H1 (cell line): ENCODE measurements at regions not wholly inside any gene's neighbourhood (a gene's known extent, or its start where the extent isn't known, plus 50 kb on each side); places are given as distances from the start of the nearest gene placed in this dataset.

Experiments
- CTCF ChIA-PET: fragments of 300-600 bp; sonication (Branson Sonifier 250); formaldehyde crosslinking; loops from one replicate; lab custom pipeline; 2021; ENCODE audit not compliant: partially characterized antibody; lab: Charles Lee
- POLR2A ChIA-PET: fragments of 300-600 bp; sonication (Branson Sonifier 250); formaldehyde crosslinking; loops from one replicate; lab custom pipeline; 2021; ENCODE audit warnings: inconsistent platforms; ENCODE audit not compliant: partially characterized antibody; lab: Charles Lee
- DNase-seq, 2 experiments: peaks; one replicate each; pipeline versions ENCODE4 v3.0.0 to v3.0.0-alpha.2; 2010 to 2022; ENCODE audit warnings: low spot score in 2 of 2, low read depth in 1 of 2, mixed read lengths in 1 of 2
- FAIRE-seq: peaks from 2 replicates; lab custom pipeline; 2011; peaks lifted over from hg19 to GRCh38; lab: Jason Lieb, UNC
- H2AFZ ChIP-seq: 2 replicates; pipeline ENCODE4 v1.8.1; 2012; ENCODE audit warnings: low read length, inconsistent platforms
- H2AK5ac ChIP-seq: 2 replicates; pipeline ENCODE4 v1.6.1; 2013; ENCODE audit warnings: low read depth, low read length
- H2BK120ac ChIP-seq: replicated peaks from 2 replicates; pipeline ENCODE3; 2013; ENCODE audit warnings: low read depth, low read length, inconsistent platforms
- H2BK12ac ChIP-seq: 2 replicates; pipeline ENCODE4 v1.6.1; 2013; ENCODE audit warnings: low read depth, low read length
- H2BK15ac ChIP-seq: 2 replicates; pipeline ENCODE4 v1.6.1; 2013; ENCODE audit warnings: low read length
- H2BK20ac ChIP-seq: 2 replicates; pipeline ENCODE4 v1.6.1; 2013; ENCODE audit warnings: low read length
- H2BK5ac ChIP-seq: 2 replicates; pipeline ENCODE4 v1.6.1; 2013; ENCODE audit warnings: low read depth, low read length
- H3K14ac ChIP-seq: 2 replicates; pipeline ENCODE4 v1.6.1; 2013; ENCODE audit warnings: inconsistent platforms; ENCODE audit not compliant: insufficient read length
- H3K18ac ChIP-seq: 2 replicates; pipeline ENCODE4 v1.6.1; 2013; ENCODE audit warnings: low read length; ENCODE audit errors: extremely low read depth
- H3K23ac ChIP-seq: 2 replicates; pipeline ENCODE4 v1.6.1; 2013; ENCODE audit warnings: inconsistent platforms; ENCODE audit not compliant: insufficient read length
- H3K23me2 ChIP-seq: 2 replicates; pipeline ENCODE4 v1.6.1; 2013; ENCODE audit warnings: low read depth, low read length
- H3K27ac ChIP-seq: 2 replicates; pipeline ENCODE4 v1.6.1; 2011; ENCODE audit warnings: low read depth, low read length, inconsistent platforms
- H3K27me3 ChIP-seq, 4 experiments: replicated peaks in 1 of 4; 1 replicate in 1 of 4; 2 replicates in 3 of 4; pipeline versions ENCODE4 v1.6.1 to v1.8.1; 2011 to 2013; ENCODE audit warnings: low read length in 3 of 4, mild to moderate bottlenecking in 3 of 4, inconsistent platforms in 2 of 4, mixed read lengths in 2 of 4, moderate library complexity in 1 of 4; ENCODE audit not compliant: control insufficient read depth in 3 of 4, insufficient read depth in 3 of 4; ENCODE audit errors: extremely low read depth in 1 of 4
- H3K36me3 ChIP-seq, 4 experiments: 2 replicates each; pipeline versions ENCODE4 v1.6.1 to v1.8.1; 2011 to 2013; ENCODE audit warnings: mild to moderate bottlenecking in 4 of 4, low read length in 3 of 4, moderate library complexity in 2 of 4, control low read depth in 1 of 4, inconsistent platforms in 1 of 4; ENCODE audit not compliant: insufficient read depth in 4 of 4, control insufficient read depth in 2 of 4
- H3K4ac ChIP-seq: replicated peaks from 2 replicates; pipeline ENCODE3; 2013; ENCODE audit warnings: low read length, low read depth, mixed read lengths, inconsistent platforms; ENCODE audit not compliant: insufficient read length
- H3K4me1 ChIP-seq, 4 experiments: replicated peaks in 1 of 4; 1 replicate in 1 of 4; 2 replicates in 3 of 4; pipeline versions ENCODE4 v1.6.1 to v1.8.1; 2011 to 2013; ENCODE audit warnings: low read length in 3 of 4, inconsistent platforms in 2 of 4, mixed read lengths in 1 of 4; ENCODE audit not compliant: insufficient read depth in 4 of 4, control insufficient read depth in 3 of 4
- H3K4me2 ChIP-seq, 2 experiments: 2 replicates each; pipeline versions ENCODE4 v1.6.1 to v1.8.1; 2011 to 2013; ENCODE audit warnings: low read depth in 2 of 2, low read length in 2 of 2, control low read depth in 1 of 2, inconsistent platforms in 1 of 2, mild to moderate bottlenecking in 1 of 2; ENCODE audit not compliant: insufficient read depth in 1 of 2
- H3K4me3 ChIP-seq, 4 experiments: fragments of 200-600, 300-600 bp in 1 of 4; sonication (generic), shearing (Covaris generic), sonication (Bioruptor Twin) in 1 of 4; 2 replicates each; pipeline versions ENCODE4 v1.5.1 to v1.8.1; 2011 to 2016; ENCODE audit warnings: low read length in 4 of 4, low read depth in 3 of 4, control low read depth in 2 of 4, inconsistent platforms in 2 of 4, mild to moderate bottlenecking in 2 of 4, mixed read lengths in 1 of 4, moderate library complexity in 1 of 4; ENCODE audit not compliant: insufficient read depth in 2 of 4; ENCODE audit errors: extremely low read depth in 1 of 4
- H3K56ac ChIP-seq: replicated peaks from 2 replicates; pipeline ENCODE3; 2013; ENCODE audit warnings: low read depth, mild to moderate bottlenecking, mixed read lengths, low read length, inconsistent platforms; ENCODE audit not compliant: insufficient read length
- H3K79me1 ChIP-seq: 2 replicates; pipeline ENCODE4 v1.6.1; 2013; ENCODE audit warnings: low read depth, low read length, control low read depth
- H3K79me2 ChIP-seq, 2 experiments: 2 replicates each; pipeline versions ENCODE4 v1.6.1 to v1.8.1; 2012 to 2013; ENCODE audit warnings: low read length in 2 of 2, mild to moderate bottlenecking in 2 of 2, inconsistent platforms in 1 of 2; ENCODE audit not compliant: insufficient read depth in 2 of 2, control insufficient read depth in 1 of 2
- H3K9ac ChIP-seq, 4 experiments: replicated peaks in 1 of 4; 1 replicate in 1 of 4; 2 replicates in 3 of 4; pipeline versions ENCODE4 v1.6.1 to v1.8.1; 2011 to 2013; ENCODE audit warnings: low read depth in 3 of 4, low read length in 3 of 4, control low read depth in 2 of 4, mild to moderate bottlenecking in 2 of 4, moderate library complexity in 2 of 4, inconsistent platforms in 1 of 4; ENCODE audit errors: extremely low read depth in 1 of 4
- H3K9me3 ChIP-seq, 2 experiments: 2 replicates each; pipeline versions ENCODE4 v1.6.1 to v1.8.1; 2012 to 2013; ENCODE audit warnings: mild to moderate bottlenecking in 2 of 2, moderate library complexity in 2 of 2, control low read depth in 1 of 2, inconsistent platforms in 1 of 2, low read depth in 1 of 2, low read length in 1 of 2, mixed read lengths in 1 of 2; ENCODE audit not compliant: insufficient read depth in 2 of 2
- H4K20me1 ChIP-seq, 2 experiments: replicated peaks in 1 of 2; 2 replicates each; pipeline versions ENCODE3 to v1.8.1; 2011 to 2013; ENCODE audit warnings: inconsistent platforms in 2 of 2, low read length in 2 of 2, mild to moderate bottlenecking in 1 of 2; ENCODE audit not compliant: insufficient read depth in 2 of 2, control insufficient read depth in 1 of 2
- H4K5ac ChIP-seq: 2 replicates; pipeline ENCODE4 v1.6.1; 2013; ENCODE audit warnings: low read length, low read depth, mixed read lengths, inconsistent platforms; ENCODE audit not compliant: insufficient read length
- H4K8ac ChIP-seq: 2 replicates; pipeline ENCODE4 v1.8.0; 2013; ENCODE audit warnings: mild to moderate bottlenecking, moderate library complexity, low read length, inconsistent platforms; ENCODE audit not compliant: insufficient read depth; ENCODE audit errors: extremely low read depth
- H4K91ac ChIP-seq: replicated peaks from 2 replicates; pipeline ENCODE3; 2013; ENCODE audit warnings: low read length, mixed read lengths, inconsistent platforms; ENCODE audit not compliant: insufficient read length
- ASH2L ChIP-seq: fragments of 200-600, 300-600 bp; sonication (generic); IDR thresholded peaks from one replicate; pipeline ENCODE4 v1.7.1; 2017; ENCODE audit warnings: low read length
- EGR1 ChIP-seq: IDR thresholded peaks from 2 replicates; pipeline ENCODE4 v1.6.1; 2011; ENCODE audit warnings: low read depth, low read length, borderline replicate concordance
- MAFK ChIP-seq: IDR thresholded peaks from 2 replicates; pipeline ENCODE4 v1.6.1; 2012; ENCODE audit warnings: low read depth, mild to moderate bottlenecking, improper control_type of control experiment, low read length
- NANOG ChIP-seq: IDR thresholded peaks from 2 replicates; pipeline ENCODE4 v1.6.1; 2011; ENCODE audit warnings: low read length, low read depth, mild to moderate bottlenecking, inconsistent platforms; ENCODE audit not compliant: insufficient read depth, poor library complexity, severe bottlenecking
- RFX5 ChIP-seq: IDR thresholded peaks from 2 replicates; pipeline ENCODE4 v1.6.1; 2011; ENCODE audit warnings: low read depth, low read length, improper control_type of control experiment, borderline replicate concordance
- SAP30 ChIP-seq: fragments of 300-600 bp; sonication (generic); IDR thresholded peaks from 2 replicates; pipeline ENCODE4 v1.7.1; 2012; ENCODE audit warnings: low read length, moderate library complexity, mild to moderate bottlenecking, inconsistent platforms; ENCODE audit not compliant: insufficient read depth, insufficient replicate concordance
- SIN3A ChIP-seq, 2 experiments: IDR thresholded peaks in 1 of 2; conservative IDR thresholded peaks in 1 of 2; 2 replicates each; pipeline ENCODE4 v1.6.1; 2011 to 2012; ENCODE audit warnings: low read length in 2 of 2, improper control_type of control experiment in 1 of 2, low read depth in 1 of 2, mild to moderate bottlenecking in 1 of 2
- SIRT6 ChIP-seq: IDR thresholded peaks from one replicate; pipeline ENCODE4 v1.7.1; 2012; ENCODE audit warnings: low read length, inconsistent platforms
- SUZ12 ChIP-seq: fragments of 200-600 bp; sonication (generic); IDR thresholded peaks from 2 replicates; pipeline ENCODE4 v1.6.1; 2012; ENCODE audit warnings: mild to moderate bottlenecking, inconsistent platforms, low read length, moderate library complexity, mixed read lengths
- YY1 ChIP-seq: IDR thresholded peaks from 2 replicates; pipeline ENCODE4 v1.6.1; 2011; ENCODE audit warnings: low read depth, mild to moderate bottlenecking, low read length
- WGBS, 2 experiments: shearing (Covaris generic) in 1 of 2; methylation state at CpG; one replicate each; pipeline versions ENCODE4 v1.1.6 to v1.1.7; 2013 to 2015; ENCODE audit warnings: low lambda C conversion rate in 2 of 2, mixed read lengths in 2 of 2, inconsistent platforms in 1 of 2, low coverage in 1 of 2, missing lambda C conversion rate in 1 of 2; ENCODE audit not compliant: insufficient replicate concordance in 2 of 2, insufficient coverage in 1 of 2, insufficient read length in 1 of 2; ENCODE audit errors: extremely low coverage in 1 of 2, missing lambda C conversion rate in 1 of 2; 5-methylcytosine and 5-hydroxymethylcytosine counted together

GRCh38 chr4:179292468-179292867 is 1850.2 kb upstream of the AGA start:
- FAIRE-seq, result no peak
- TF ChIP-seq SIN3A (conservative IDR thresholded peaks at IDR 0.05 in 1 of 2, IDR thresholded peaks at IDR 0.05 in 1 of 2; ENCODE audit: low read depth in 1 of 2, low read length in 2 of 2) (no peak), SUZ12 (no peak), ASH2L (no peak), SAP30 (no peak), YY1 (no peak), MAFK (no peak), RFX5 (no peak), SIRT6 (no peak), NANOG (no peak), EGR1 (no peak)
- TF ChIP-seq, all 59 proteins: peak for 0

More at GRCh38 chr4:179292468-179292867, 1850.2 kb upstream of the AGA start:
- DNase-seq, result no peak
- no peak overlapping the region for H4K8ac ChIP-seq
- H3K9ac ChIP-seq, result no peak overlapping the region
- peaks cover 2 to 13% (median 7%) of the 10 kb centered on the region in 4 experiments; a peak in 6 of 7 replicates for H3K4me1 ChIP-seq
- H2BK20ac ChIP-seq, result no peak overlapping the region
- ChIA-PET POLR2A (no interaction called here), CTCF (interaction anchor here (1.3 to 2.5 kb wide), 2 partner anchors 15 to 19 kb away, joined by 3 to 11 read pairs; no protein-coding TSS in a partner anchor)
- no peaks in the 10 kb centered on the region for H4K20me1 ChIP-seq
- no peak overlapping the region for H2AK5ac ChIP-seq
- no peaks in the 10 kb centered on the region for H3K79me2 ChIP-seq
- H3K27ac ChIP-seq, result no peak overlapping the region
- no peak overlapping the region for H3K14ac ChIP-seq
- no peak overlapping the region; the same call in 1 of the 2 replicates for H2BK5ac ChIP-seq
- no peaks in the 10 kb centered on the region for H3K79me1 ChIP-seq
- peak overlapping the region; percentile 6 for H4K5ac ChIP-seq
- no peaks in the 10 kb centered on the region; a peak in 1 of 8 replicates for H3K36me3 ChIP-seq
- WGBS, 2 experiments, result 63% methylated on average over 1 of the region's 1 CpG; no CpG with 5 or more reads in 1 of the 2 experiments
- H3K9me3 ChIP-seq, result 0 out of 4 replicates have a peak, but pooled peaks cover 0 to 2% of the 10 kb centered on the region in 2 experiments
- peak overlapping the region; percentile 29; the same call in 1 of the 2 replicates for H2AFZ ChIP-seq
- no peak overlapping the region for H2BK15ac ChIP-seq
- no peak overlapping the region for H2BK12ac ChIP-seq
- peak overlapping the region; percentile 1 for H4K91ac ChIP-seq
- H3K18ac ChIP-seq, result no peak overlapping the region
- H3K27me3 ChIP-seq, result no peaks in the 10 kb centered on the region
- peak overlapping the region; percentile 76 for H2BK120ac ChIP-seq
- no peak overlapping the region for H3K4ac ChIP-seq
- no peak overlapping the region for H3K23ac ChIP-seq
- H3K4me2 ChIP-seq, result 0 out of 4 replicates have a peak overlapping the region, but pooled peaks of 1 of the 2 experiments have one; percentile 24
- H3K4me3 ChIP-seq, result no peak overlapping the region
- H3K56ac ChIP-seq, result no peak overlapping the region
- no peaks in the 10 kb centered on the region for H3K23me2 ChIP-seq
